HG03135 (cell line): ENCODE measurements at regions not wholly inside any gene's neighbourhood (a gene's known extent, or its start where the extent isn't known, plus 50 kb on each side); places are given as distances from the start of the nearest gene placed in this dataset.

Experiments used
- ATAC-seq: cut with Tn5 transposase; IDR thresholded peaks from one replicate; pipeline ENCODE4 v1.9.1; 2021; ENCODE audit warnings: mild to moderate bottlenecking, moderate library complexity; ENCODE audit not compliant: unreplicated experiment

DNA sequence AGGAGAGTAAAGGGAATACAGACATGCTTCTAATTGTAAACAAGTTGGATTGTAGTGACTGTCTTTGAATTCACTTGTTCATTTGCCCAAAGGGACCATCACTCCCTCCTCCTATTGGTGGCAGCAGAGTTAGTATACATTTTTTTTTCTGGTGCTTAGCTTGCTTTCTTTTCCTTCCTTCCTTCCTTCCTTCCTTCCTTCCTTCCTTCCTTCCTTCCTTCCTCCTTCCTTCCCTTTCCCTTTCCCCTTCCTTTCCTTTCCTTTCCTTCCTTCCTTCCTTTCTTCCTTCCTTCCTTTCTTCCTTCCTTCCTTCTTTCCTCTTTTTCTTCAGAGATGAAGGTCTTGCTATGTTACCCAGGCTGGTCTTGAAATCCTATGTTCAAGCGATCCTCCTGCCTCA is 94.8 kb upstream of the ATP6AP2 start:
- ATAC-seq = no peak

- ATAC-seq = no peak
Observed at GRCh38 chrX:40485102-40485826, 95.5 kb upstream of the ATP6AP2 start.

- no peak for ATAC-seq
Observed at GRCh38 chrX:40484408-40485091, 96.2 kb upstream of the ATP6AP2 start.

GRCh38 chrX:40483502-40483901 is 97.3 kb upstream of the ATP6AP2 start:
- no peak for ATAC-seq

DNA sequence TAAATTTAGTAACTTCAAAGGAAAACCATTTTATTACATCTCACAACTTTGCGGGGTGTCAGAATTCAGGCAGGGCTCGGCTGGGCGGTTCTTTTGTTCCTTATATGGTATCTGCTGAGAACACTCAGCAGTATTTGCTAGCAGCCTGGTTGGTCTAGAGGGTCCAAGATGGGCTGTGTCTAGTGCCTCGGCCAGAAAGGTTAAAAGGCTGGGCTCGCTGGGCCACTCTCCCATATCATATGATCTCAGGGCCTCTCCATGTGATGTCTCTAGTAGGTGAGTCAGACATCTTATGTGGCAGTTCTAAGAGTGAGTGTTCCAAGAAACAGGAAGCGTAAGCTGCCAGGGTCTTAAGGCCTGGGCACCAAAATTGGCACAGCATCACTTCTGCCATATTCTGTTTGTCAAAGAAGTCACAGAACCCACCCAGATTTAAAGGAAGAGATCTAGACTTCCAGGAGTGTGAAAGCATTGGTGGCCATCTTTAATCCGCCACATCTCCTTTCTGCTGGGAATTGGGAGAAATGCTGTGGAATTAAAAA is 100.9 kb upstream of the ATP6AP2 start:
- no peak for ATAC-seq

GRCh38 chrX:40478474-40479065 is 102.2 kb upstream of the ATP6AP2 start:
- no peak for ATAC-seq

DNA sequence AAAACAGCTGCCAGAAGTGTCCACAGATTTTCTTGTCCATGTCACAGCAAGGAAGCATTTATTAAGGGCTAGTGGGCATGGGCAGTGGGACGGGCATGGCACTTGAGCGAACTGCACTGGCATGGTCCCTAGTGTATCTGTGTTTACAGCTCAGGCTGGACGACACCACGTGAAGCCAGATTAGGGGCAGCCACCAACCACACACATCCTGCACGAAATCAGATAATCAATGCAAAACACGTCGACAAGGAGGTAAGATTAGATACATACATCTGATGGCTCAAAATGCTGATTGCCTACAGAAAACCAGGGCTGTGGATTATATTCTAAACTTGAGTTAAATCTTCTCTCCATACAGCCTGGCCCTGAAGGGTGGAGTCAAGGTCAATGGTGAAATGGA is 103.8 kb upstream of the ATP6AP2 start:
- no peak for ATAC-seq

DNA sequence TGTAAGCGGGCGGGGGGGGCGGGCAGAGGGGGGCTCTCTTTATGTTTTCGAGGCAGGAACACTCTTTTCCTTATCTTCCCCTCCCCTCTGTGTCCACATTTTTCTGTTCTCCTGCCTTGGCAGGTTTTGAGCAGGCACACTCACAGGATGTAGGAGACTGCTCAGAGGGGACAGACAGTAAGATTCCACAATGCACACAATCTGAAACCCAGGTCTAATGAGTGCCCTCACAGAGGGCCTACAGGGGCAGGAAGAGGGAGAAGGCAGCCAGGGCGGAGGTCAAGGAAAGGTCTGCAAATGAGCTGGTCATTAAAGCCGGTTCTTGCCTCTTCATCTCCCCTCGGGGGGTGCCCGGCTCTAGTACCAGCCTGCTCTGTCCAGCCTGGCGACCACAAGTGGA is 106.1 kb upstream of the ATP6AP2 start:
- ATAC-seq = no peak

GRCh38 chrX:40474205-40474626 is 106.6 kb upstream of the ATP6AP2 start:
- no peak for ATAC-seq

DNA sequence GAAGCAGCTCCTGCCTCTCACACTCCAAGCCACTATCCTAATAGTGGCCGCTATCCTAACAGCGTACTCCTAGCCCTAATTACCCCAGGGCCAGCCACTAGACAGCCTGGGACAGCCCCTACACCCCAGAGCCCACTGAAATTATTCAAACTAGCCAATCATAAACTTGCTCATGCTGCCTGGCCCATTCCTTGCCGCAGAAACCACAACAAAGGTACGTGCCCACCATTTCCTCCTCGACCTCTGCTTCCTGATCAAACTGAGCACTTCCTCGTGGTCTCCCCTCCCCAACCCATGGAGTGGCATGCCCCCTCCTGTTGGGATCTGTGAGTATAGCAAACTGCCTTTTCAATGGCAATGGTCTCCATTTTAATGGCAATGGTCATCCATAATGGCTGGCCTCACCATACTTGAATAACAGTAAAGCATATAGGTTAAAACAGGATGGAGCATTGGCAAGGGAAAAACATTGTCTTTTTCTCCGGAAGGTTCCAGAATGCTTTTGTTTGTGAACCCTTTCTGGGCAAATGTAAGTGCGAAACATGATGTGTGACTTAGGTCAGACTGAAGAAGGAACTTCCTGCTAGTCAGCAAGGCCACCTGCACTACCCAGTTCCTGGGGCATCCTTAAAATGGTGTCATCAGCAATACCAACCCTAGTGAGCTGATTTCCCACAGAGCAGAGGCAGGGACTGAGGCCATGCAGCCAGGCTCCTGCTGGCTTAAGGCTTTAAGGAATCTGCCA is 107.1 kb upstream of the ATP6AP2 start:
- ATAC-seq = no peak

DNA sequence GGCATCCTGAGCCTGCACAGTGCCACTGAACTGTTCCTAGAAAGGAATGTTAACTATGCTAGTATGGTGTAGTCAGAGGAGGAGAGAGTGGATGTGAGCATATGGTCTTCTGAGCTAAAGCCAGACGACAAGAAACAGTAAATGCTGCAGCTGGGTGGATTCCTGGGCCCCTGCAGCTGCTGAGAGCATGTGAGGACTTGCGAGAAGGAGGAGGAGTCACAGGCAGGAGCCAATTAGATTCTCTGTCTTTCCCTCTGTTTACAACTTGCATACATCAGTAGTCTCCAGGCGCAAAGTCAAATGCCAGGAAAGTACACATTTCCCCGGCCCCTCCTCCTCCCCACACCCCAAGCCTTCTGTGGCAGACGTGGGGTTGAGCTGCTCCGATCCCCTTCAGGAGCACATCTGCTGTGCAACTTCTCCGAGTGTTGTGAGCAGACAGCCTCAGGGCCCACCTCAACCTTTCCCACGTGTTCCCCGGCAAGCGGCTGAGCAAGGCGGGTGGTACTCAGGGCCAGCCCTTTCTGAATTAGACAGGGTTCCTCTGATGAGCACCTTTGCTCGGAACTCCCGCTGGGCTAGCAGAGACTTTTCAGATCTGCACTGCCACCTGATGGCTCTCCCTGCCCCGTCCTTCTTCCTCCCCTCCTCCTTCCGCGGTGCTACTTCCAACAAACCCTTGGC is 108.7 kb upstream of the ATP6AP2 start:
- ATAC-seq = no peak

- ATAC-seq = no peak
Observed at GRCh38 chrX:40470830-40471429, 109.8 kb upstream of the ATP6AP2 start.

GRCh38 chrX:40469316-40469715 is 111.5 kb upstream of the ATP6AP2 start:
- no peak for ATAC-seq

DNA sequence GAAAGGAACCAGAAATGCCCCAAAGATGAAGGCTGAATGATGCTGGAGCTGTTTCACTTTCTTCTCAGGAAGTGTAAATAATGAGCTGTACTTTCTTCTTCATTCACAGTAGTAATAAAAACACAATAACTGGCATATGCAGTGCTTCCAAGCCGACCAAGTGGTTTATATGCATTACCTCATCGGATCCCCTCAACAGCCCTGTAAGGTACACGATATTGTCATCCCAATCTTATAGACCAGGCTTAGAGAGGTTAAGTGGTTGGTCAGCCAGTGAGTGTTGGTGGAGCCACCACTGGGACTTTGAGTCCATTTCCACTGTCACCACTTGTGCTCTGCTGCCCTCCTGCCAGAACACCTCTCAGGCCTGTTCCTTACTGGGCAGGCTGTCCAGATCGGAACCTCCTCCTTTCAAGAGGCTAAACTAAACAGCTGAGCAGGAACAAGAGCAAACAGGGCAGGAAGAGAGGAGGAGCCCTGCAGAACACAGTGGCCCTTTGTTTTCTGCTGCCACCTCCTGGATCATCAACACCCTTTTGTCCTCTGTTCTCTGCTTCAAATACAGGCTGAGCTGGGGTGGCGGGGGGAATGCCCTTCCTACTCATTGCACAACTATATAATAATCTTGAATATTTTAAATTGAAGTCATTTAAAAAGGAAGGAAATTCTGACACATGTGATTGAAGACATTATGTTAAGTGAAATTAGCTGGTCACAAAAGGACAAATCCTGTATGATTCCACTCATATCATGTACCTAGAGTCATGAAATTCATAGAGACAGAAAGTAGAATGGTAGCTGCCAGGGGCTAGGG is 112.5 kb upstream of the ATP6AP2 start:
- ATAC-seq = no peak

DNA sequence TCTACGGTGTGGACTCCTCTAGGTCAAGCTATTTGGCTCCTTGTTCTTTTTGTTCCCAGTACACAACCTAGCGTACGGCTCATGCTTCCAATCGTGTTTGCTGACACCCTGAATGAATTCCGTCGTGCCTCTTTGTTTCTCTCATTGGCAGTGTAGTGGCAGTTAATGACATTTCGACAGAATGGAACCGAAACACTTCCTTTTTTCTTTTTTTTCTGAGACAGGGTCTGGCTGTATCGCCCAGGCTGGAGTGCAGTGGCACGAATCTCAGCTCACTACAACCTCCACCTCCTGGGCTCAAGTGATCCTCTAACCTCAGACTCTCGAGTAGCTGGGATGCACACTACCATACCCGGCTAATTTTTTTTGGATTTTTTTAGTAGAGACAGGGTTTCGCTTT is 113.3 kb upstream of the ATP6AP2 start:
- no peak for ATAC-seq

- no peak for ATAC-seq
Observed at GRCh38 chrX:40465735-40466551, 114.8 kb upstream of the ATP6AP2 start.

DNA sequence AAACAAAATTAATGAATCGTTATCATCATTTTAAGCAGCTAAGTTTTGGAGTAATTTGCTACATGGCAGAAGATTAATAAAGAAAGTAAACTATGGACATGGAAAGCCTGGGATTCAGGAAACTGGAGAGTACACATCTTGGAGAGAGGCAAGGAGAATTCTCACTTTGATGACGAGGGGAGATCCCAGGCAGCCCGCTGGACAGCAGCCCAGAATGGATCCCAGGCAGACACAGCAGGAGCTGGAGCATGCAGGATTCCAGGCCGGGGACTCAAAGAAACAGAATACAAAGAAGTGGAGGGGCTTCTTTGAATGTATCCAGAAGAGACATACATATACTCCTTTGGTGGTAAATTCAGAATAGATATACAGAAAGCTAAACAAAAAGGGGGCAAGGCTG is 118.0 kb upstream of the ATP6AP2 start:
- ATAC-seq = no peak

- ATAC-seq = no peak
Observed at GRCh38 chrX:40460926-40461325, 119.8 kb upstream of the ATP6AP2 start.
